Astrocyte of the cerebellum (primary cell): ENCODE measurements at regions not wholly inside any gene's neighbourhood (a gene's known extent, or its start where the extent isn't known, plus 50 kb on each side); places are given as distances from the start of the nearest gene placed in this dataset.
"Not testable (repeated sequence)": the region's sequence is repeated elsewhere in the genome, so short reads cannot be mapped to it uniquely, and the experiment has no call there.

ENCODE experiments used
- DNase-seq: peaks from one replicate; pipeline ENCODE4 v3.0.0-alpha.2; 2011; ENCODE audit warnings: low read depth
- H3K4me3 ChIP-seq: 2 replicates; pipeline ENCODE4 v1.5.1; 2011; ENCODE audit warnings: mild to moderate bottlenecking, low read depth, low read length, moderate library complexity
- in situ Hi-C: cut with HindIII; loops from 2 replicates; pipeline ENCODE4 v1.10.0; 2017; ENCODE audit warnings: low sequenced_read_pairs
- TF ChIP-seq, protein P1 (sequence below): IDR thresholded peaks from 2 replicates; pipeline ENCODE4 v1.5.1; 2012; ENCODE audit warnings: low read length, low read depth, moderate library complexity, mild to moderate bottlenecking; ENCODE audit errors: missing control alignments

GRCh38 chr2:75396314-75396713, 164.4 kb downstream of the EVA1A start:
- TF ChIP-seq, protein P1, sequence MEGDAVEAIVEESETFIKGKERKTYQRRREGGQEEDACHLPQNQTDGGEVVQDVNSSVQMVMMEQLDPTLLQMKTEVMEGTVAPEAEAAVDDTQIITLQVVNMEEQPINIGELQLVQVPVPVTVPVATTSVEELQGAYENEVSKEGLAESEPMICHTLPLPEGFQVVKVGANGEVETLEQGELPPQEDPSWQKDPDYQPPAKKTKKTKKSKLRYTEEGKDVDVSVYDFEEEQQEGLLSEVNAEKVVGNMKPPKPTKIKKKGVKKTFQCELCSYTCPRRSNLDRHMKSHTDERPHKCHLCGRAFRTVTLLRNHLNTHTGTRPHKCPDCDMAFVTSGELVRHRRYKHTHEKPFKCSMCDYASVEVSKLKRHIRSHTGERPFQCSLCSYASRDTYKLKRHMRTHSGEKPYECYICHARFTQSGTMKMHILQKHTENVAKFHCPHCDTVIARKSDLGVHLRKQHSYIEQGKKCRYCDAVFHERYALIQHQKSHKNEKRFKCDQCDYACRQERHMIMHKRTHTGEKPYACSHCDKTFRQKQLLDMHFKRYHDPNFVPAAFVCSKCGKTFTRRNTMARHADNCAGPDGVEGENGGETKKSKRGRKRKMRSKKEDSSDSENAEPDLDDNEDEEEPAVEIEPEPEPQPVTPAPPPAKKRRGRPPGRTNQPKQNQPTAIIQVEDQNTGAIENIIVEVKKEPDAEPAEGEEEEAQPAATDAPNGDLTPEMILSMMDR, result no peak
- H3K4me3 ChIP-seq, result no peak overlapping the region
- in situ Hi-C loops, result no loop called here
- no peak for DNase-seq

- in situ Hi-C loops, DNase-seq, H3K4me3 ChIP-seq: not testable (repeated sequence)
Measured at GRCh38 chr2:75394764-75395163, 166.0 kb downstream of the EVA1A start.

- TF ChIP-seq, protein P1, result no peak
- in situ Hi-C loops, result no loop called here
- no peak for DNase-seq
- H3K4me3 ChIP-seq, result no peak overlapping the region
Measured at GRCh38 chr2:75390169-75390568, 170.6 kb downstream of the EVA1A start.

DNA sequence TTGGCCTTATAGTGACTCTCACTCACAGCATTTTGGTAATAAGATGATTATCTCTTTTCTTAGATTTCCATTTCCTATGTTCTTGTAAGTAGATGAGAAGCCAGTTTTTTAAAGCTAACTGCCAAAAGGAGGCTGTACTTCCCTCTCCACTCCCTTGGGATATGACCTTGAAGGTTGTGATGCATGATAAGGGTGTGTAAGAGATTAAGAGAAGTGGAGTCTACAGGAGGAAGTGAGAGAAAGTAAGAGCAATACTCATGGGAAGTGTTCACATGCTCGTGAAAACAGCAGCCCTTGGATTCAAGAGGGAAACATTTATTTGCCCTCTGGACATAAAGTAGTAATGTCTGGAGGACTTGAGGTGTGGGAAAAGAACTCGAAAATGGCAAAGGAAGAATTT, 171.5 kb downstream of the EVA1A start:
- H3K4me3 ChIP-seq, result no peak overlapping the region
- TF ChIP-seq, protein P1, result no peak
- no peak for DNase-seq
- in situ Hi-C loops, result no loop called here

DNA sequence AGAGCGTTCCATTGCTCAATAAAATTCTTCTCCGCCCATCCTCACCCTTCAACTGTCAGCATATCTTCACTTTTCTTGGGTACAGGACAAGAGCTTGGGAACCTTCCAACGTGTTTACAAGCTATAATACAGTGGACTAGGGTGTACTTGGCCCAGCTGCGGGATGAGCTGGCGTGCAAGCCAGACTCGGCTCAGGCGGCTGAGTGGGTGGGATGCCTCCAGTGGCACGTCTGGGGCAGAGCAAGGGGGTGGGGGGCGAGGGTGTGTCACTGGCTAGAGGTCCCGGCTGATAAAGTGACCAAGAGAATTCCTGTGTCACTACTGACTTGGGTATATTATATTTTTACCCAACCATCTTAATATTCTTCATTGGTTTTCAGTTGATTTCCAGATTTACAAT, 179.7 kb downstream of the EVA1A start:
- in situ Hi-C loops, result no loop called here
- no peak overlapping the region for H3K4me3 ChIP-seq
- DNase-seq, result no peak
- TF ChIP-seq, protein P1, result no peak

GRCh38 chr2:75379476-75380210, 180.3 kb upstream of the TACR1 start:
- DNase-seq, result no peak
- no peak overlapping the region for H3K4me3 ChIP-seq
- in situ Hi-C loops, result no loop called here
- TF ChIP-seq, protein P1, result no peak

DNA sequence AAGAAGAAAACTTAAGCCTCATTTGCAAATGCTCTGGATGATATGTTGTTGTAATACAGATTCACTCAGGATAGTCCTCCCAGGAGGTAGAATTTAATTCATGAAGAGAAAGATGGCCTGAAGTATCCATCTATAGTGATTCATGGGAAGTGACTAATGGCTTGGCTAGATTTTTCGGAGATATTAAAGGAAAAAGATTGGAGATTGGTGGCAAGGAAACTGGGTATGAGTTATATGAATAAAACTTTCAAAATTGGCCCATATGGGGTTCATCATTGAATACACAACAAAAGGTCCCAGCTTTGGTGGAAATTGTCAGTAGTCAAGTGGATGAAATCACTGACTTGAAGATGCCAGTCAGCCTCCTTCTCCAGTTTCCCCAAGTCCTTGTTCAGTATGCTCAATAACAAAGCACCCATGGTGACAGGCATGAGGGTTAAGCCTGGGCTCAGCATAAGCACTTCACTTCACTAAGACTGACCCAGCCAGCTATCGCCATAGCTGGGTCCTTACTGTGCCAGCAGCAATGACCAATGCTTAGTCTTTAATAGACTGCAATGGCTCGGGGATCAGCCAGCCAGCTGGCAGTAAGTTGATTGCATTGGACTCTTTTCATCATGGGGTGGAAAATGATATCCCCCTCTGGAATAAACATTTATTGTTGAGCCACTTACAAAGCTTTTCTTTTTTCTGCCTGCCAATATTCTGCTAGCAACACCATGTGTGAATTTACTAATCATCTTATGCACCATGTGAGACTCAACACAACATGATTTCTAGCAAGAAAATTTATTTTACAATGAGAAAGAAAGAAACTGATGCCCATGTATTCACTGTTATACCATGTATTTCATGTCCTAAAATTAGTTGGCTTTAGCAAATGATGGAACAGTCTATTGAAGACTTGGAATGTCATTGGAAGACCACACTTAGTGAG, 176.6 kb upstream of the TACR1 start:
- TF ChIP-seq, protein P1, result no peak
- H3K4me3 ChIP-seq, result no peak overlapping the region
- DNase-seq, result no peak
- in situ Hi-C loops, result no loop called here

DNA sequence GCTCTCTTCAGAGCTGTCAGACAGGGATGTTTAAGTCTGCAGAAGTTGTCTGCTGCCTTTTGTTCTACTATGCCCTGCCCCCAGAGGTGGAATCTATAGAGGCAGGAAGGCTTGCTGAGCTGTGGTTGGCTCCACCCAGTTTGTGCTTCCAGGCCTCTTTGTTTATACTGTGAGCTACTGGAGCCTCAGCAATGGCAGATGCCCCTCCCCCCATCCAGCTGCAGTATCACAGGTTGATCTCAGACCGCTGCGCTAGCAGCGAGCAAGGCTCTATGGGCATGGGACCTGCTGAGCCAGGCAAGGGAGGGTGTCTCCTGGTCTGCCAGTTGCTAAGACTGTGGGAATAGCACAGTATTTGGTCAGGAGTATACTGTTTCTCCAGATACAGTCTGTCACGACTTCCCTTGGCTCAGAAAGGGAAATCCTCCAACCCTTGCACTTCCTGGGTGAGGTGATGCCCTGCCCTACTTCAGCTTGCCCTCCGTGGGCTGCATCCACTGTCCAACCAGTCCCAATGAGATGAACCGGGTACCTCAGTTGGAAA, 175.2 kb upstream of the TACR1 start:
- DNase-seq, in situ Hi-C loops, H3K4me3 ChIP-seq: not testable (repeated sequence)
